Medulla oblongata (tissue), 1 donor: ENCODE measurements at regions not wholly inside any gene's neighbourhood (a gene's known extent, or its start where the extent isn't known, plus 50 kb on each side); places are given as distances from the start of the nearest gene placed in this dataset.

Experiments used
- DNase-seq: peaks from one replicate; pipeline ENCODE4 v3.0.0-alpha.2; 2015; ENCODE audit errors: extremely low spot score

- DNase-seq = no peak
Observed at GRCh38 chr2:81979086-81979485, 1674.5 kb upstream of the LRRTM1 start.

GRCh38 chr2:81976998-81977397 is 1672.4 kb upstream of the LRRTM1 start:
- DNase-seq = no peak

- DNase-seq = no peak
Observed at GRCh38 chr2:81974216-81974615, 1669.7 kb upstream of the LRRTM1 start.

GRCh38 chr2:81942876-81943275 is 1638.3 kb upstream of the LRRTM1 start:
- no peak for DNase-seq

- DNase-seq = no peak
Observed at GRCh38 chr2:81942136-81942680, 1637.7 kb upstream of the LRRTM1 start.

GRCh38 chr2:81940266-81940955 is 1635.9 kb upstream of the LRRTM1 start:
- no peak for DNase-seq

GRCh38 chr2:81937944-81938343 is 1633.4 kb upstream of the LRRTM1 start:
- DNase-seq = no peak

GRCh38 chr2:81903534-81903933 is 1599.0 kb upstream of the LRRTM1 start:
- no peak for DNase-seq

GRCh38 chr2:81901017-81901416 is 1596.5 kb upstream of the LRRTM1 start:
- DNase-seq = no peak

- no peak for DNase-seq
Observed at GRCh38 chr2:81895620-81896250, 1591.2 kb upstream of the LRRTM1 start.

GRCh38 chr2:81894451-81894990 is 1590.0 kb upstream of the LRRTM1 start:
- DNase-seq = no peak

GRCh38 chr2:81876624-81877023 is 1572.1 kb upstream of the LRRTM1 start:
- no peak for DNase-seq

- no peak for DNase-seq
Observed at GRCh38 chr2:81872006-81872405, 1567.5 kb upstream of the LRRTM1 start.

GRCh38 chr2:81870119-81870518 is 1565.6 kb upstream of the LRRTM1 start:
- DNase-seq = no peak

GRCh38 chr2:81858998-81859397 is 1554.4 kb upstream of the LRRTM1 start:
- DNase-seq = no peak

GRCh38 chr2:81853341-81853740 is 1548.8 kb upstream of the LRRTM1 start:
- no peak for DNase-seq

GRCh38 chr2:81852651-81853050 is 1548.1 kb upstream of the LRRTM1 start:
- no peak for DNase-seq

GRCh38 chr2:81839780-81840179 is 1535.2 kb upstream of the LRRTM1 start:
- no peak for DNase-seq

- no peak for DNase-seq
Observed at GRCh38 chr2:81835321-81836000, 1530.9 kb upstream of the LRRTM1 start.

- DNase-seq = no peak
Observed at GRCh38 chr2:81786811-81787210, 1482.3 kb upstream of the LRRTM1 start.

GRCh38 chr2:81767187-81767912 is 1462.8 kb upstream of the LRRTM1 start:
- no peak for DNase-seq
